Coronary artery (tissue), 2 donors: ENCODE measurements at regions not wholly inside any gene's neighbourhood (a gene's known extent, or its start where the extent isn't known, plus 50 kb on each side); places are given as distances from the start of the nearest gene placed in this dataset.
"Not testable (repeated sequence)": the region's sequence is repeated elsewhere in the genome, so short reads cannot be mapped to it uniquely, and the experiment has no call there.

Experiments
- DNase-seq: peaks from one replicate; pipeline ENCODE4 v3.0.0-alpha.2; 2017; ENCODE audit warnings: low spot score
- H3K27ac ChIP-seq, 2 donors: fragments of 200-600 bp; sonication (generic); one replicate each; pipeline ENCODE4 v1.5.1; 2016 to 2019
- H3K4me3 ChIP-seq: fragments of 200-600 bp; sonication (generic); 2 replicates; pipeline ENCODE4 v1.5.1; 2016; ENCODE audit warnings: mild to moderate bottlenecking, moderate library complexity
- CTCF ChIP-seq: fragments of 200-600 bp; sonication (generic); IDR thresholded peaks from one replicate; pipeline ENCODE4 v1.5.1; 2019; ENCODE audit warnings: antibody characterized with exemption

GRCh38 chr1:111063595-111063994, 76.3 kb downstream of the DRAM2 start:
- H3K27ac ChIP-seq: no peak overlapping the region
- no peak overlapping the region for H3K4me3 ChIP-seq
- no peak for TF ChIP-seq CTCF
- no peak for DNase-seq

GRCh38 chr1:111062624-111063023, 77.3 kb downstream of the DRAM2 start:
- H3K27ac ChIP-seq: no peak overlapping the region
- H3K4me3 ChIP-seq: no peak overlapping the region
- no peak for DNase-seq
- no peak for TF ChIP-seq CTCF

GRCh38 chr1:111062081-111062480, 77.8 kb downstream of the DRAM2 start:
- TF ChIP-seq CTCF: no peak
- Histone ChIP-seq H3K4me3 (no peak overlapping the region), H3K27ac (no peak overlapping the region)
- DNase-seq: no peak

- no peak for DNase-seq
- no peak for TF ChIP-seq CTCF
Observed at GRCh38 chr1:111054656-111055055, 85.2 kb downstream of the DRAM2 start.

GRCh38 chr1:111052246-111052645, 87.6 kb downstream of the DRAM2 start:
- TF ChIP-seq CTCF: no peak
- Histone ChIP-seq H3K4me3 (no peak overlapping the region), H3K27ac (no peak overlapping the region)
- no peak for DNase-seq

More at GRCh38 chr1:111054656-111055055, 85.2 kb downstream of the DRAM2 start:
- no peak overlapping the region for H3K4me3 ChIP-seq
- H3K27ac ChIP-seq: no peak overlapping the region

GRCh38 chr1:111048253-111048652, 84.5 kb upstream of the LRIF1 start:
- not testable (repeated sequence) for H3K4me3 ChIP-seq, DNase-seq, H3K27ac ChIP-seq

- Histone ChIP-seq H3K4me3 (no peak overlapping the region), H3K27ac (no peak overlapping the region)
- no peak for DNase-seq
- no peak for TF ChIP-seq CTCF
Observed at GRCh38 chr1:111045033-111045722, 81.5 kb upstream of the LRIF1 start.
